ENCODE measurements at regions not wholly inside any gene's neighbourhood (a gene's known extent, or its start where the extent isn't known, plus 50 kb on each side); places are given as distances from the start of the nearest gene placed in this dataset.

DNA sequence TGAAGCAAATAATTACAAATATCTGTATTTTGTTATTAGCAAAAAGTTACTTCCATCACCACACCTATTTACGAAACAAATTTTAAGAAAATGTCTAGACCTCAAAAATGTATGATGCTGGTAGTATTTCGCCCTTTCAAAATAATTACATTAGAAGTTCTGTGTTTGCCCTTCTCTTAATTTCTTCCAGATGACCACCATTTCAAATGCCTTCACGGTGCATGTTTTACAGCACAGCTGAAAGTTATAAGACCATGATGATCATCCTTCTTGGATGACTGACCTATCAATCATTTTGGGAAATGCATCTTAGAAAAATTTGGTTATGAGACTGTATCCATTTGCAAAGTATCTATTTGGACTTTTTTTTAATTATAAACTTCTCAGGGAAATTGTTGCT, 390.8 kb downstream of the SLITRK6 start:
- Histone ChIP-seq H3K27me3 (ENCODE audit: control insufficient read depth, insufficient read depth, low read length) (no peaks in the 10 kb centered on the region), H3K36me3 (ENCODE audit: control insufficient read depth, insufficient read depth, low read length) (no peaks in the 10 kb centered on the region), H3K4me3 (ENCODE audit: low read length) (no peak overlapping the region), H3K9me3 (ENCODE audit: control insufficient read depth, insufficient read depth, low read length) (no peaks in the 10 kb centered on the region), H3K4me1 (ENCODE audit: control insufficient read depth, insufficient read depth, low read length) (no peaks in the 10 kb centered on the region), H3K27ac (ENCODE audit: low read length) (no peak overlapping the region)
- DNase-seq (ENCODE audit: low read depth, low spot score) = no peak
- WGBS (ENCODE audit: insufficient coverage, insufficient read length) = no CpG with 5 or more reads among the region's 3 CpGs

DNA sequence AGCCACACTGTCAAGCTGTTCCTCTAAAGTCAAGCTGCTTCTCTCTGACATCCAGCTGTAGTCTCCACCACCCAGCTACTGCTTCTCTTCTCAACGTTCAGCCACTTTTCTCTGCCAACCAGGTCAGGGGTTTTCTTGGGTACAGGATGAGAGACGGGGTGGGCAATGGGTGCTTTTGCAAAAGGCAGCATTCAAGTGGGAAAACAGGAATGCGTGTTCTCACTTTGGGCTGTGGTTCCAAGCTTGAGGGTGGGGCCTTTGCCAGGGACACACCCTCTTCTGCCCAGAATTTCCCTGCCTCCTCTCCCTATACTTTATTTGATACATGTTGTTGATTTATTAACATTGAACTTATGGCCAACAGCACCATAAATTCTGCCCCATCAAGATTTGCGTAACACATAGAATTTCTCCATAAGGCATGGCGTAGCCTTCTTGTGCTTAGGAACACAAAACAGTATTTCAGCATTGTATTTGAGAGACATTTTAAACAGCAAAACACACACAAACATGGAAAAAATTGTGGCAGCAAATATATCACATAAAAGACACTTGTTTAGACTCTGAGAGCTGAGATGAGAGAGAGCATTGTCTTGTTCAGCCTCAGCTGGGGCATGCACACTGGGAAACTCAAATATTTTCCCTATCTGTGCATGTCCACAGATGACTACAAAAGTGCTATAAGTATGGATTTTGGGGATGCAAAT, 392.8 kb downstream of the SLITRK6 start:
- DNase-seq (ENCODE audit: low read depth, low spot score) = no peak
- H3K27me3 ChIP-seq (ENCODE audit: control insufficient read depth, insufficient read depth, low read length) = no peaks in the 10 kb centered on the region
- no peak overlapping the region for H3K4me3 ChIP-seq (ENCODE audit: low read length)

DNA sequence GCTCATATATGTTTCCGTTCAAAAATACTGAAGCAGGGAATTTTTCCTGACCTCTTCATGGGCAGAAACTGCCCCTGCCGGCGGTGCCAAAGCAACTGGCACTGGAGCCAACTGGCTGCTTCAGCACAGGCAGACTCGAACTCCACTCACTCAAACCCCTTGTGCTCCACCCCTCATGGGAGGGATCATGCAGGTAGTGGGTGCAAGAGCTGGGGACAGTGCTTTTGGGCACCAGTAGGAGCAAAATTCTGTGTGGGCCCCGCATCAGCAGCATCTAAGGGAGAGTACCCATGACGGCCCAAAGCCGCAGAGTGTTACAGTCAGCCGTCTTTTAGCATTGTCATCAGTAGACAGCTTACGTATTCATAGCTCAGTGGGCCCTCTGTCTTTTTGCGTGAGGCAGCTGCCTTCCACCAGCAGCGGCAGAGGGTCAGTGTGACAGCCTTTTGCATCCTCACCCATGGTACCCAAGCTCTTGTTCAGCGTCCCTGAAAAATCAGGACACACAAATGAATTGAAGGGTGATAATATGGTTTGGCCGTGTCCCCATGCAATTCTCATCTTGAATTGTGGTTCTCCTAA, 393.8 kb downstream of the SLITRK6 start:
- Histone ChIP-seq H3K4me1 (ENCODE audit: control insufficient read depth, insufficient read depth, low read length) (no peaks in the 10 kb centered on the region), H3K4me3 (ENCODE audit: low read length) (no peak overlapping the region), H3K27ac (ENCODE audit: low read length) (no peak overlapping the region), H3K36me3 (ENCODE audit: control insufficient read depth, insufficient read depth, low read length) (no peaks in the 10 kb centered on the region), H3K27me3 (ENCODE audit: control insufficient read depth, insufficient read depth, low read length) (no peaks in the 10 kb centered on the region), H3K9me3 (ENCODE audit: control insufficient read depth, insufficient read depth, low read length) (no peaks in the 10 kb centered on the region)
- no peak for DNase-seq (ENCODE audit: low read depth, low spot score)
- no CpG with 5 or more reads among the region's 13 CpGs for WGBS (ENCODE audit: insufficient coverage, insufficient read length)

More for the DNA sequence above, 392.8 kb downstream of the SLITRK6 start:
- no peaks in the 10 kb centered on the region for H3K4me1 ChIP-seq (ENCODE audit: control insufficient read depth, insufficient read depth, low read length)
- no peak overlapping the region for H3K27ac ChIP-seq (ENCODE audit: low read length)
- no peaks in the 10 kb centered on the region for H3K9me3 ChIP-seq (ENCODE audit: control insufficient read depth, insufficient read depth, low read length)
- no peaks in the 10 kb centered on the region for H3K36me3 ChIP-seq (ENCODE audit: control insufficient read depth, insufficient read depth, low read length)
- no CpG with 5 or more reads among the region's 5 CpGs for WGBS (ENCODE audit: insufficient coverage, insufficient read length)

DNA sequence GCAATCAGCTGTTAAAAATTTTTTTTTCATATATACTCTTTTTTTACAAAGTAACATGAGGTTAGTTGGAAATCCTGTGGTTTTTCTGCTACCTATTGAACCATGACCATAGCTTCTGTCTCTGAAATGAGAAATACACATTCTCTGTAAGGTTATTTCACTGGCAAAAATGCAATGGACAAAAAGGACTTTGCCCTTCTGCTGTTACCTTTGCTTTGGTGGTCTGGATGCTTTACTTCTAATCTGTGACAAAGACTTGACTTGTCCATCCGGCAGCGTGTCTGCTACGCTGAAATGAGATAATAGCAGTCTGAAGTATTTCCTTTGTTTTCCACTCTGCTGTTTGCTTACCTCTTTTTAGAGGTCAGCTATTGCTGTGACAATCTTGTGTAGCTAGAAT, 412.8 kb downstream of the SLITRK6 start:
- no peak for DNase-seq (ENCODE audit: low read depth, low spot score)
- WGBS (ENCODE audit: insufficient coverage, insufficient read length) = no CpG with 5 or more reads among the region's 3 CpGs
- Histone ChIP-seq H3K27ac (ENCODE audit: low read length) (no peak overlapping the region), H3K4me3 (ENCODE audit: low read length) (no peak overlapping the region), H3K36me3 (ENCODE audit: control insufficient read depth, insufficient read depth, low read length) (no peaks in the 10 kb centered on the region), H3K4me1 (ENCODE audit: control insufficient read depth, insufficient read depth, low read length) (no peaks in the 10 kb centered on the region), H3K9me3 (ENCODE audit: control insufficient read depth, insufficient read depth, low read length) (no peaks in the 10 kb centered on the region), H3K27me3 (ENCODE audit: control insufficient read depth, insufficient read depth, low read length) (no peaks in the 10 kb centered on the region)

DNA sequence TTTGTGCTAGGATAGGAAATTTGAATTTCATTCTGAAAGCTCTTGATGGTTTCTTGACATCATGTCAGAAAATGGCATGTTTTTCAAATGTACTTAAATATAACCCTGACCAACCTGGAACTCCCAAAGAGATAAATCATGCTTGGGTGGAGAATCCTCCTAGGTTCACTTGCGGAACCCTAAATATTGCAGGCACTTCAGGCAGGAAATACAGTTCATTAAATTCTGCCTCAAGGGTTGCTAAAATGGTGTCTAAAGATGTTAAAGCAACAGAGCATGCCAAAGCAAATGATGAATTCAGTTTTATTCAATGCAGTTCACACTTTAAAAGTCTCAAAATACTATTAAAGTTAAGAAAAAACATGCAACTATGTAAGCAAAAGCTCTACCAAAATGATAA, 415.9 kb downstream of the SLITRK6 start:
- Histone ChIP-seq H3K27ac (ENCODE audit: low read length) (no peak overlapping the region), H3K36me3 (ENCODE audit: control insufficient read depth, insufficient read depth, low read length) (no peaks in the 10 kb centered on the region), H3K9me3 (ENCODE audit: control insufficient read depth, insufficient read depth, low read length) (no peaks in the 10 kb centered on the region), H3K4me1 (ENCODE audit: control insufficient read depth, insufficient read depth, low read length) (no peaks in the 10 kb centered on the region), H3K4me3 (ENCODE audit: low read length) (no peak overlapping the region), H3K27me3 (ENCODE audit: control insufficient read depth, insufficient read depth, low read length) (no peaks in the 10 kb centered on the region)
- WGBS (ENCODE audit: insufficient coverage, insufficient read length) = no CpG with 5 or more reads among the region's 1 CpG
- DNase-seq (ENCODE audit: low read depth, low spot score) = no peak

- Histone ChIP-seq H3K27ac (ENCODE audit: low read length) (no peak overlapping the region), H3K27me3 (ENCODE audit: control insufficient read depth, insufficient read depth, low read length) (no peaks in the 10 kb centered on the region), H3K4me1 (ENCODE audit: control insufficient read depth, insufficient read depth, low read length) (no peaks in the 10 kb centered on the region), H3K9me3 (ENCODE audit: control insufficient read depth, insufficient read depth, low read length) (no peaks in the 10 kb centered on the region), H3K4me3 (ENCODE audit: low read length) (no peak overlapping the region), H3K36me3 (ENCODE audit: control insufficient read depth, insufficient read depth, low read length) (no peaks in the 10 kb centered on the region)
- DNase-seq (ENCODE audit: low read depth, low spot score) = no peak
- WGBS (ENCODE audit: insufficient coverage, insufficient read length) = no CpG with 5 or more reads among the region's 2 CpGs
These were observed 418.1 kb downstream of the SLITRK6 start for GRCh38 chr13:85381082-85381481.

DNA sequence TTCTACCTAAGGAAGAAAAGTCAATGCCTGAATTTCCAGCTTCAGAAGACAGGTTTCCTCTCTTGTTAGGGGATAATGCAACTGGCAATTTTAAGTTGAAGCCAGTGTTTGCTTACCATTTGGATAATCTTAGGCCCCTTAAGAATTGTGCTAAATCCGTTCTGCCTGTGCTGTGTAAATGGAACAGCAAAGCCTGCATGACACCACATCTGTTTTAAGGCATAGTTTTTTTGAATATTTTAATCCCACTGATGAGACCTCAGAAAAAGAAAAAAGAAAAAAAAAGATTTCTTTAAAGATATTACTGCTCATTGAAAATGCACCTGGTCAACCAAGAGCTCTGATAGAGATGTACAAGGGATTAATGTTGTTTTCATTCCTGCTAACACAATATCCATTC, 419.2 kb downstream of the SLITRK6 start:
- H3K4me3 ChIP-seq (ENCODE audit: low read length) = no peak overlapping the region
- no peak for DNase-seq (ENCODE audit: low read depth, low spot score)
- H3K27me3 ChIP-seq (ENCODE audit: control insufficient read depth, insufficient read depth, low read length) = no peaks in the 10 kb centered on the region
- H3K4me1 ChIP-seq (ENCODE audit: control insufficient read depth, insufficient read depth, low read length) = no peaks in the 10 kb centered on the region
- no CpG with 5 or more reads among the region's 1 CpG for WGBS (ENCODE audit: insufficient coverage, insufficient read length)
- H3K9me3 ChIP-seq (ENCODE audit: control insufficient read depth, insufficient read depth, low read length) = no peaks in the 10 kb centered on the region
- no peaks in the 10 kb centered on the region for H3K36me3 ChIP-seq (ENCODE audit: control insufficient read depth, insufficient read depth, low read length)
- no peak overlapping the region for H3K27ac ChIP-seq (ENCODE audit: low read length)

- Histone ChIP-seq H3K9me3 (ENCODE audit: control insufficient read depth, insufficient read depth, low read length) (no peaks in the 10 kb centered on the region), H3K4me3 (ENCODE audit: low read length) (no peak overlapping the region), H3K4me1 (ENCODE audit: control insufficient read depth, insufficient read depth, low read length) (no peaks in the 10 kb centered on the region), H3K27ac (ENCODE audit: low read length) (no peak overlapping the region), H3K27me3 (ENCODE audit: control insufficient read depth, insufficient read depth, low read length) (no peaks in the 10 kb centered on the region), H3K36me3 (ENCODE audit: control insufficient read depth, insufficient read depth, low read length) (no peaks in the 10 kb centered on the region)
- WGBS (ENCODE audit: insufficient coverage, insufficient read length) = no CpG with 5 or more reads among the region's 3 CpGs
- no peak for DNase-seq (ENCODE audit: low read depth, low spot score)
These were observed 419.8 kb downstream of the SLITRK6 start for GRCh38 chr13:85379433-85379832.

DNA sequence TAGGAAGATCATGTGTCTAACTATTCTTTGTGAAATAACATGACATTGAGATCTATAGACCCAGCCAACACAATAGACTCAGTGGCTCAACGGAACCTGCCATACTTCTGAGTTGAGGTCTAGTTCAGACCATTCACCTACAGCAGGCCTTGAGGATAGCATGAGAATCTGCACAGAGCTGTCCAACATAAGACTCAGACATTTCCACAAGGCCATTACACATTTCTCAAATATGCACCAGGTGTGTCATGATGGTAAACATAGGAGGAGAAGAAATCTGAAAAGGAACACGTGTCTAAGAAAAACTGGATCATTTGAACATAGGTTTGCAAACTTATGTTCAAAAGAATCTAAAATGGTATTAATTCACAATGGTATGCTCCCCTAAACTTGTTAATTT, 421.4 kb downstream of the SLITRK6 start:
- H3K4me1 ChIP-seq (ENCODE audit: control insufficient read depth, insufficient read depth, low read length) = no peaks in the 10 kb centered on the region
- no peak for DNase-seq (ENCODE audit: low read depth, low spot score)

DNA sequence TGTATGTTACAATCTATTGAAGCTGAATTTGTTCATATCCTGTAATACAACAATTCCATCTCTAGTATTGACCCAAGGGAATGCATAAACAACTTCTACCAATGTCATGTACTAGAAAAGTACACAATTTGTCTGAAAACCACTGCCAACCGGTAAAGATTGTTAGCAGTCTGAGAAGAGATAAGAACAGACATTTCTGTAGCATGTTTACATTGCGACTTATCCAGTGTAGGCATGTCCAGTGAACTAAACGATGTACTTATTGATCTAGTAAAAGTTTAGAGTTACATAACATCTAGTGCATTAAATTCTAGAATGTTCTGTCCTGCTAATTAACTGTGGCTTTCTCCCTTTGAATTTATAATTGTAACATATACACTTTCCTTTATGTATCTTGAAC, 425.9 kb downstream of the SLITRK6 start:
- no peaks in the 10 kb centered on the region for H3K36me3 ChIP-seq (ENCODE audit: control insufficient read depth, insufficient read depth, low read length)
- no peak for DNase-seq (ENCODE audit: low read depth, low spot score)
- H3K27me3 ChIP-seq (ENCODE audit: control insufficient read depth, insufficient read depth, low read length) = no peaks in the 10 kb centered on the region
- no peaks in the 10 kb centered on the region for H3K4me1 ChIP-seq (ENCODE audit: control insufficient read depth, insufficient read depth, low read length)
- no peak overlapping the region for H3K4me3 ChIP-seq (ENCODE audit: low read length)
- WGBS (ENCODE audit: insufficient coverage, insufficient read length) = no CpG with 5 or more reads among the region's 3 CpGs
- H3K27ac ChIP-seq (ENCODE audit: low read length) = no peak overlapping the region
- H3K9me3 ChIP-seq (ENCODE audit: control insufficient read depth, insufficient read depth, low read length) = no peaks in the 10 kb centered on the region

More for the DNA sequence above, 421.4 kb downstream of the SLITRK6 start:
- H3K4me3 ChIP-seq (ENCODE audit: low read length) = no peak overlapping the region
- whole genome bisulfite sequencing (ENCODE audit: insufficient coverage, insufficient read length) = no CpG with 5 or more reads among the region's 2 CpGs
- H3K27me3 ChIP-seq (ENCODE audit: control insufficient read depth, insufficient read depth, low read length) = no peaks in the 10 kb centered on the region
- H3K27ac ChIP-seq (ENCODE audit: low read length) = no peak overlapping the region
- no peaks in the 10 kb centered on the region for H3K36me3 ChIP-seq (ENCODE audit: control insufficient read depth, insufficient read depth, low read length)
- H3K9me3 ChIP-seq (ENCODE audit: control insufficient read depth, insufficient read depth, low read length) = no peaks in the 10 kb centered on the region

GRCh38 chr13:85371254-85371653, 428.0 kb downstream of the SLITRK6 start:
- Histone ChIP-seq H3K9me3 (ENCODE audit: control insufficient read depth, insufficient read depth, low read length) (no peaks in the 10 kb centered on the region), H3K27me3 (ENCODE audit: control insufficient read depth, insufficient read depth, low read length) (no peaks in the 10 kb centered on the region), H3K36me3 (ENCODE audit: control insufficient read depth, insufficient read depth, low read length) (no peaks in the 10 kb centered on the region), H3K4me1 (ENCODE audit: control insufficient read depth, insufficient read depth, low read length) (no peaks in the 10 kb centered on the region), H3K27ac (ENCODE audit: low read length) (no peak overlapping the region), H3K4me3 (ENCODE audit: low read length) (no peak overlapping the region)
- DNase-seq (ENCODE audit: low read depth, low spot score) = no peak

Measured in iPS DF 6.9 (cell line).